DND-41 (cell line): ENCODE measurements at regions not wholly inside any gene's neighbourhood (a gene's known extent, or its start where the extent isn't known, plus 50 kb on each side); places are given as distances from the start of the nearest gene placed in this dataset.

Source experiments
- EZH2 ChIP-seq: IDR thresholded peaks from 3 replicates; pipeline ENCODE4 v1.6.1; 2012; ENCODE audit warnings: borderline replicate concordance, low read depth, mild to moderate bottlenecking, moderate library complexity, low read length, inconsistent platforms; ENCODE audit not compliant: severe bottlenecking
- TF ChIP-seq, protein P1 (sequence below): IDR thresholded peaks from 2 replicates; pipeline ENCODE4 v1.5.1; 2012; ENCODE audit warnings: borderline replicate concordance, low read length, moderate library complexity, mild to moderate bottlenecking; ENCODE audit not compliant: poor library complexity, severe bottlenecking; ENCODE audit errors: extremely low read depth

DNA sequence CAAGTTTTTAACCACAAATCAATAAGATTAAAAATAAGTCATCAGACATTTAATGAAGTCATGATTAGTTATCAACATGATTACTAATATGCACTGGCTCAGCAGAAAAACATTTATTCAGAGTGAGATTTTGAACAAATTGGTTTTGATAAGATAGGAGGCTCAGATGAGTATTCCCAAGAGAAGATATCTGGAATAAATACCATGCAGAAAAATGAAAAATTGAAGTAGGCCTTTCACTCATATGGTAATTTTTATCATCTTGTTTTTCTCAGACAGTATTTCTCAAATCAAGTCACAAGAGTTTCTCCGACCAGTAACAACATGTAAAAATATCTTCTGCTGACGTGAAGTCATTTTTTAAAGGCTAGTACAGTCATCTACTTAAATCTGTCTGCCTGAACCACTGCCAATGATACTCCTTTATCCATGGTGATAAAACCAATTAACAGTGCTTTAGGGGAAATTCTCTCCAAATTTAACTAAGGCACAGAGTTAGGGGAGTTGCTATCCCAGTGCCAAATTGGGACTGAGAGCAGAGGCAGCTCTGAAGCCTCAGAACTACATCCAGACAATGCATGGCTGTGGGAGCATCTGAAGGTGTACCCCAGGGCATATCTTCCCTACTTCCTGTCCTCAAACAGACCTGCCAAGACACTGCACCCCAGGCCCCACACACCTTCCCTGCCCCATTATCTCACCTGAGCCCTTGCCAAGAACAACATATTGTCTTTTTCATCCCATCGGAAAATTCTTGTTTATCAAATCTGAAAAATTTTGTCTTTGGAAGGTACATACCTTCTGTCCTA lies 105.5 kb upstream of the TSLP start:
- TF ChIP-seq, protein P1, sequence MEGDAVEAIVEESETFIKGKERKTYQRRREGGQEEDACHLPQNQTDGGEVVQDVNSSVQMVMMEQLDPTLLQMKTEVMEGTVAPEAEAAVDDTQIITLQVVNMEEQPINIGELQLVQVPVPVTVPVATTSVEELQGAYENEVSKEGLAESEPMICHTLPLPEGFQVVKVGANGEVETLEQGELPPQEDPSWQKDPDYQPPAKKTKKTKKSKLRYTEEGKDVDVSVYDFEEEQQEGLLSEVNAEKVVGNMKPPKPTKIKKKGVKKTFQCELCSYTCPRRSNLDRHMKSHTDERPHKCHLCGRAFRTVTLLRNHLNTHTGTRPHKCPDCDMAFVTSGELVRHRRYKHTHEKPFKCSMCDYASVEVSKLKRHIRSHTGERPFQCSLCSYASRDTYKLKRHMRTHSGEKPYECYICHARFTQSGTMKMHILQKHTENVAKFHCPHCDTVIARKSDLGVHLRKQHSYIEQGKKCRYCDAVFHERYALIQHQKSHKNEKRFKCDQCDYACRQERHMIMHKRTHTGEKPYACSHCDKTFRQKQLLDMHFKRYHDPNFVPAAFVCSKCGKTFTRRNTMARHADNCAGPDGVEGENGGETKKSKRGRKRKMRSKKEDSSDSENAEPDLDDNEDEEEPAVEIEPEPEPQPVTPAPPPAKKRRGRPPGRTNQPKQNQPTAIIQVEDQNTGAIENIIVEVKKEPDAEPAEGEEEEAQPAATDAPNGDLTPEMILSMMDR = no peak
- no peak for TF ChIP-seq EZH2
